Activated T-cell treated with anti-CD3 and anti-CD28 coated beads, Interleukin-2, amount 50 U/mL, for 48 hours (primary cell): ENCODE measurements at regions not wholly inside any gene's neighbourhood (a gene's known extent, or its start where the extent isn't known, plus 50 kb on each side); places are given as distances from the start of the nearest gene placed in this dataset.

Source experiments
- DNase-seq, 2 experiments: peaks; one replicate each; pipeline ENCODE4 v3.0.0-alpha.2; 2020

GRCh38 chr7:3236268-3236667, 64.8 kb upstream of the SDK1 start:
- DNase-seq, result no peak

DNA sequence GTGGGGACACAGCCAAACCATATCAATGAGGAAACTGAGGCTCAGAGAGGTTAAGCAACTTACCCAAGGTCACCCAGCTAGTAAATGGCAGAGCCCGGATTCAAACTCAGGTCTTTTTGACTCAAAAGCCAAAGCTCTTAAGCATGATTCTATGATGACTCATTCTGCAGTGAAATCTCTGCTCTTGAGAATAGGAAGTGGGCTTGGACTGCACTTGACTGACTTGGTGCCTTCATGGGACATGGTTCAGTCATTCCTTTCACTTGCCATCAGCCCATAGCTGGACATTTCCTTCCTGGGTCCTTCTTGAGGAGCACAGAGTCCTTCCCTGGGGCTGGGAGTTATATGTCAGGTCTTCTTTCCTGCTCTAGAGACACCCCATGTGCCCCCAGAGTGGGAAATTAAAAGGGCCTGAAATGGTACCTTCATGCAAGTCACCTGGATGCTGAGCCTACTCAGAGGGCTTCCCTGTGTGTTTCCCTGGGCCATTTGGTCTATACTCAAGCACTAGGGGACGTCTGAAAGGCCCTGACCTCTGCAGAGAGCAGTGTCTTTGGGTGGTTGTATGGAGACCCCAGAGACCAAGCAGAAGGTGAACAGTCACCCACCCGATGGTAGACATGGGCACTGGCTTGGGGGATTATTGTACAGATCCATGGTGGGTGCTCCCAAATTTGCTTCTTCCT, 62.4 kb upstream of the SDK1 start:
- DNase-seq, result no peak

GRCh38 chr7:3239291-3239691, 61.8 kb upstream of the SDK1 start:
- no peak for DNase-seq

- DNase-seq, result no peak
These were observed 60.1 kb upstream of the SDK1 start for GRCh38 chr7:3240826-3241430.

DNA sequence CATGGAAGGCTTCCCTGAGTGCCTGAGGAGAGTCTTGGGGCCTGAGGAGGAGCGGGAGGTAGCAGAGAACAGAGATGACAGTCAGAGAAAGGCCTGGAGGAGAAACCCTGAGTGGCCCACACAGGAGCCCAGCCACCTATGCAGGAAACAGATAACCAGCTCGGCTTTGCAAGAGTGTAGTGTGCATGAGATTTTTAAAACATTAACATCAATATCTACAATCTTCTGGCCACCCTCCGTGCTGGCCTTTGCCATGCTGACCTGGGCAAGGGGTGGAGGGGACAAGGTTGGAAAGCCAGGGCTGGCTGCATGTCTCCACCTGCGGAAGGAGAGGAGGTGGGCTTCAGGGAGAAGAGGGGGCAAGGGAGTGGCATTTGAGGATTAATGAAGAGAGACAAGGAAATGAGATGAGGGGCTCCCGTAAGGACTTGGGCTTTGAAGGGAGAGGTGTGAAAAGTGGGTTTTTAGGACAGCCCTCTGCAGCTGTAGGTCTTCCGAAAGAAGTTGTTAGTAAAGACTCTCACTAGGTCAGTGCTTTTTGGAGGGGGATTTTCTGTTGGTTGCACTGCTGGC, 59.3 kb upstream of the SDK1 start:
- no peak for DNase-seq

GRCh38 chr7:3242398-3242972, 58.6 kb upstream of the SDK1 start:
- no peak for DNase-seq

DNA sequence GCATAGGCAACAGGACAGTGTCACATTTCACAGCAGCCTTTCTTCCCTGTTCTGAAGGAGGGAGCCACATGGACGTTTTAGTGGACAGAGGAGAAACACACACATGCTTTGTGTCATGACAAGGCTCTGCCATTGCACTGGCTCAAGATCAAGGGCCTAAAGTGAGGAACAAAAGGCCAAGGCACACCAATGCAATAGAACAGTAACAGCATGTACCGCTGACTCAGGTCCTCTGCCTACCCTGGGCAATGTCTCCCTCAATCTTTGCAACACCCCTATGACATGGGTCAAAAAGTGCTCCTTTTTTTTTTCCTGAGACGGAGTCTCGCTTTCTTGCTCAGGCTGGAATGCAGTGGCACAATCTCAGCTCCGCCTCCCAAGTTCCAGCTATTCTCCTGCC, 57.8 kb upstream of the SDK1 start:
- DNase-seq, result no peak

DNA sequence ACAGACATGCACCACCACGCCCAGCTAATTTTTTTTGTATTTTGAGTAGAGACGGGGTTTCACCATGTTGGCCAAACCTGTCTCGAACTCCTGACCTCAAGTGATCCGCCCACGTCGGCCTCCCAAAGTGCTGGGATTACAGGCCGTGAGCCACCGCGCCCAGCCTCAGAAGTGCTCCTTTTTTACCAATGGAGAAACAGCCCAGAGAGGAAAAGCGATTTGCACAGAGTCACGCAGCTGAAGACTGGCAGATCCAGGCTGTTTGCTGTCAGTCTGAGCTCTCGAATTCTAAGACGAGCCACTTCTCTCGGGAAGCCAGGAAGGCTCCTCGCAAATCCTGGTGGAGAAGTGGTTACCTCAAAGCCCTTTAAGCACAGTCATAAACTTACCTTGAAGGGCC, 57.4 kb upstream of the SDK1 start:
- no peak for DNase-seq

DNA sequence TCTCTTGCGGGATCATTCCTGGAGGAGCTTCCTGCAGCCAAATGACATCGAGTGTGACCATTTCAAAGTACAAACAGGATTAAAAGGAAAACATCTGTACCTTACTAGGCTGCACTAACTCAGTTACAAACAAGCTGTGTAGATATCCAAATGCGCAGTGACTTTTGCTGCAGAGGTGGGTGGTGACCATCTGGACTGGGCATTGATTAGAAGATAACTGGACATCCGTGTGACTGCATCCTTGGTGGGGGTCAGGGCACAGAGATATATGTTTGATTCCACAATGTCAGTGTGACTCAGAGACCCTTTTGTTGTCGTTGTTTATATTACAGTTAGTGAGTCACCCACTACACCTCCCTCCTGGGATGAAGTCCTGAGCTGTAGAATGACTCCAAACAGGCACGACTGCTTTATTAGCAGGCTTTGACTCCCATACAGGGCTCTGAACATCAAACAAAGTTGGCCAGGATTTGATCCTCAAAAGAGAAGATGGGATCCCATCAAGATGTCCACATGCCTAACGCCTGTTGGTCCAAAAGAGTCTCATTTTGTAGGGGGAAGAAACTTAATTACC, 56.7 kb upstream of the SDK1 start:
- no peak for DNase-seq

GRCh38 chr7:3245077-3245476, 56.0 kb upstream of the SDK1 start:
- no peak for DNase-seq

GRCh38 chr7:3245721-3246120, 55.3 kb upstream of the SDK1 start:
- no peak for DNase-seq

DNA sequence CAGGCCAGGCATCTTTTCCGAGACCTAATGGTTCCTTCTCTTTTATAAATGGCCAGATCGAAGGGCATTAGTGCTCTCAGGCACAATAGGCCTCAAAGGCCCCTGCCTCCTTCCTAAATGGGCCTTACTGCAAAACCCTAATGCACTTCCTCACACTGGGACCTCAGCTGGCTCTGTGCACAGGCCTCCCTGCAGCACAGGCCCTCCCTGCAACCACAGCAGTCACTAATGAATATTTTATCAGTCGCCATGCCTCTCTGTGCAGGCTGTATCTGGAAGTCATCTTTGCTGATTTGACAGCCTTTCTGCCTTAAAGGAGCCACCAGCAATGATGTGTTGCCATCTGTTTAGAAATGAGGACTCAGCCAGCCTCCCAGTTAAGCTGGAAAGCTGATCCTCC, 54.9 kb upstream of the SDK1 start:
- DNase-seq, result no peak

DNA sequence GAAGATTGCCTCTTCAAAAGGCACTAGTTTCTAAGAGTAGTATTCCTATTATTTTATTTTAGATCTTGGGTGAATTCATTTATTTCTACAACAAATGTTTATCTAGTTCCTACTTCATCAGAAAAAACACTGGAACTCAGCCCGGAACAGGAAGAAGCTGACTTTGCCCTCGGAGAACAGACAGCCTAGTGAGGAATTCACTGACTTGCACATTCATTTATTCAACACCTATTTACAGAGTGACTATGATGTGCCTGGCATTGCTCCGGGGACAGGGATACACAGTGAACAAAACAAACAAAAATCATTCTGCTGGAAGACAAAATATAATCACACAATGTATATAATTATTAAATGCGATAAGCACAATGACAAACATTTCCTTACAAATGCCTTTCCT, 54.4 kb upstream of the SDK1 start:
- DNase-seq, result no peak

- DNase-seq, result peak in 1 of 2 experiments; percentile 22
These were observed 50.3 kb upstream of the SDK1 start for GRCh38 chr7:3250725-3251124.
